NCI-H774 (cell line): ENCODE measurements at regions not wholly inside any gene's neighbourhood (a gene's known extent, or its start where the extent isn't known, plus 50 kb on each side); places are given as distances from the start of the nearest gene placed in this dataset.
"Not testable (repeated sequence)": the region's sequence is repeated elsewhere in the genome, so short reads cannot be mapped to it uniquely, and the experiment has no call there.

Experiments
- DNase-seq: peaks from one replicate; lab custom pipeline; 2025; lab: John Stamatoyannopoulos, UW

DNA sequence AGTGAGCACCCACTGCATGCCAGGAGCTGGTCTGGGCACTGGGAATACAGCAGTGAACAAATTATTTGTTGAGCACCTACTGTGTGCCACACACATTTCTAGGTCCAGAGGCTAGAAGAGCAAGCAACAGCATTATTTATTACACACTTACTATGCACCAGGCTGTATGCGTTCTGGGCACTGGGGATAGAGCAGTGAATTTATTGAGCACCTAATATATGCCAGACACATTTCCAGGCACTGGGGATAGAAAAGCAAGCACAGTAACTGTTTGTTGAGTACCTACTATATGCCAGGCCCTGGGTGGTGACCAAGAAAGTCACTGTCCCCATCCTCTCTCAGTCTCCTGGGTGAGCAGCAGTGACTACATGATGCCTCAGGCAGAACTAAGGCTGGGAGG is 107.5 kb upstream of the NCOR2 start:
- DNase-seq: no peak

DNA sequence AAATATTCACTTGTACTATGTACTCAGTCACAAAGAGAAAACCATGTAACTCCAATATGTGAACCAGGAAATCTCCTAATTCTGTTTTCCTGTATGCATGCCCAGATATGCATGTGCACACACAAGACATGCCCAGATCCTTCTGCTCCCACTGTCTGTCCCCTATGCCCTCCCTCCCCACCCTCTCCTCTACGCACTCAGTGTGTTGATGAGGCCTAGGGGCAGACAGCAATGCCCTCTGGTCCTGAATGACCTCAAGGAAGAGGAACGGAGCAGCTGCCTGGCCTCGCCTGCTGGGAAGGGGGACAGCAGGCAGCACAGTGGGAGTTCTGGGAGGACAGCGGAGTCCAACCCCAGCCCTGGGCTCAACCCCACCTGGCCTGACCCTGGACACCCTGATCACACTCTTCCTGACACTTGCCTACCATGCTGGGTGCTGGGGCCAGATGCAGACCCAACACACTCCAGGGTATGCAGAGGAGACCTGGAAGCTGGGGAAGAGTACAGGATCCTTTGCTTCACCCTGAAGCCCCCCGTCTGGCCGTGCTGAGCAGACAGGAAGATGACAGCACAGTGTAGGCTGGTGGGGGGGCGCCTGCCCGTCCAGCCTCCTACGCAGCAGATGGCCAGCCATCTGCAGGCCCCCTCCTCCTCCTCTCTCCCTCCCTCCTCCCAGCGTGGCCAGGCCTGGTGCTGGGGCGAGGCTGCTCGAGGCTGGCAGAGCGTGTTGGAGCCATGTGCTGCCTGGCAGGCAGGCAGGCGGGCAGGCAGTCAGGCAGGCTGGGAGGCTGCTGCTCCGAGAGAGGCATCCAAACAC is 106.6 kb upstream of the NCOR2 start:
- no peak for DNase-seq

DNA sequence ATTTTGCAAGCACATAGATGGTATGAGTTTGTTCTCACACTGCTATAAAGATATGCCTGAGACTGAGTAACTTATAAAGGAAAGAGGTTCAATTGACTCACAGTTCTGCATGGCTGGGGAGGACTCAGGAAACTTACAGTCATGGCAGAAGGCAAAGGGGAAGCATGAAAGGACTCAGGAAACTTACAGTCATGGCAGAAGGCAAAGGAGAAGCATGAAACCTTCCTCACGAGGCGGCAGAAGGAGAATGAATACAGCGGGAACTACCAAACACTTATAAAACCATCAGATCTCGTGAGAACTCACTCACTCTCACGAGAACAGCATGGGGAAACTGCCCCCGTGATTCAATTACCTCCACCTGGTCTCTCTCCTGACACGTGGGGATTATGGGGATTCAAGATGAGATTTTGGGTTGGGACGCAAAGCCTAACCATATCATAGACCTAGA is 101.9 kb upstream of the NCOR2 start:
- not testable (repeated sequence) for DNase-seq

GRCh38 chr12:124668602-124669001 is 101.2 kb upstream of the NCOR2 start:
- no peak for DNase-seq

GRCh38 chr12:124667506-124668326 is 100.3 kb upstream of the NCOR2 start:
- peak; percentile 57 for DNase-seq

GRCh38 chr12:124666722-124667259 is 99.4 kb upstream of the NCOR2 start:
- DNase-seq: no peak

DNA sequence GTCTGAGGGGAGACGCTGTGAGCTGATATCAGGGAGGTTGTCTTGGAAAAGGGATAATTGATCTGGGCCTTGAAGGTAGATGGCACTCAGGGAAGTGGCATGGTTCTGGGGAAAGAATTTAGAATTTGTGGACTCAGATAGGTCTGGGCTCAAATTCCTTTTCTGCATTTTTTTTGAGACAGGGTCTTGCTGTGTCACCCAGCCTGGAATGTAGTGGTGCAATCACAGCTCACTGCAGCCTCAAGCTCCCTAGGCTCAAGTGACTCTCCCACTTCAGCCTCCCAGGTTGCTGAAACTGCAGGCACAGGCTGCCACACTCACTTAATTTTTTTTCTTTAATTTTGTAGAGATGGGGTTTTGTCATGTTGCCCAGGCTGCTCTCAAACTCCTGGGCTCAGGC is 98.1 kb upstream of the NCOR2 start:
- no peak for DNase-seq

DNA sequence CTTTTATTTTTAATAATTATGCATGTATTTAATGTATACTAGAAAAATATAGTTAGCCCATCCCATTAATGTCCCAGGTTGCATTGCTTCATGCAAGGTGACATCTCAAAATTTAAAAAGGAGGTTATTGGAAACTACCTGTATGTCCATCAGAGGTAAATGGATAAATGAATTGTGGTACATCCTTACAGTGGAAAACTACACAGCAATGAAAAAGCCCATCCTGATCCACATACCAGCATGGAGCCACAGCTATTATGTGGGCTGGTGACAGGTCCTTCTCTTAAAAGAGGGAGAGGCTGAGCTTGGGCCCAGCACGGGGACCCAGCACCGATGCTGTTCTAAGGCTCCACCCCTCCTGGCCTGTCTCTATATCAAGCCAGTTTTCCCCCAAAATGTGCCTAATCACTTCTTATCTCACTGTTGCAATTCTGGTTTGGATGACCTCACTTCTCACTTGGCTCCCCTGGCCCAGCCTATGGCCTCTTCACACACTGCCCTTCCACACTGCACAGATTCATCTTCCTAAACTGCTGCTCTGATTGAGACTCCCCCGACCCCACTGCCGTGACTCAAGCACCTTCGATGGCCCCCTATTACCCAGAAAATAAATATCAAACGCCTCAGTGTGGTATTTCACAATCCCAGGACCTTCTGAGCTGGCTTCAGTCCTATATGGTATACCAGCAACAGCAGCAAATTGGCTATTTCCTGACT is 97.1 kb upstream of the NCOR2 start:
- DNase-seq: no peak

DNA sequence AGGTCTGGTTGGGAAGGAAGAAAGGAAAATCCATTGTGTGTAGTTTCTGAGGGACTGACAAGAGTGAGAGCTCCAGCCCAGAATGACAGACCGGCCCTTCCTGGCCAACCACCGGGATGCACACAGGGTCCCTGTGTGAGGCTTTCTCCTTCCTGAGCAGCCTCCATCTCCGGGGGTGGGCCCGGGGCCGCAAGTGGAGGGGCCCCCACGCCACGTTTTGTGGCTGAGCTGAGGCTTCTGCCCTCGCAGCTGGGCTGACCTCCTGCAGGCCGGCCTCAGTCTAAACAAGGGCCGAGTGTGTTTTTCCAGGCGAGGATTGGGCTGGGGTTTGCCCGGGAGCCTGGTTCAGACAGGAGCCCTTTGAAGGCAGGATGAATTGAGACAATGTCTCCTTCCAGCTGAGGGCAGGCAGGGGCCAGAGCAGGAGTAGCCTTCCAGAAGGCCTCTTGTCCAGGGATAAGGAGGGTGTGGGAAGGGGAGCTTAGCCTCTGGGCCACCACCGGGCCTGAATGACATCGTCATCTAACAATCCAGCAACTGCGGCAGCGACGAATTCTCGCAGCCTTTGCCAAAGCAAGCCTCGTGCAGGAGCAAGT is 96.5 kb upstream of the NCOR2 start:
- no peak for DNase-seq

DNA sequence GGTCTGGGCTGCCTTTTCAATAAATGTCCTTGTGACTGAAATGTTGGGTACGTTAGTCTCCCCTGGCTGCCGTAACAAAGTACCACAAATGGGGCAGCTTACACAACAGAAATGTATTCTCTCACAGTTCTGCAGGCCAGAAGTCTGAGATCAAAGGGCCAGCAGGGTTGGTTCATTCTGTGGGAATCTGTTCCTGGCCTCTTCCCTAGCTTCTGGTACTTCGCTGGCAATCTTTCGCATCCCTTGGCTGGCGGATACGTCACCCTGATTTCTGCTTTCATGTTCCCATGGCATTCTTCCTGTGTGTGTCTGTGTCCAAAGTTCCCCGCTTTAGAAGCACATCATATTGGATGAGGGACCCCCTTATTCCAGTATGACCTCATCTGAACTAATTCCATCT is 95.8 kb upstream of the NCOR2 start:
- DNase-seq: no peak

DNA sequence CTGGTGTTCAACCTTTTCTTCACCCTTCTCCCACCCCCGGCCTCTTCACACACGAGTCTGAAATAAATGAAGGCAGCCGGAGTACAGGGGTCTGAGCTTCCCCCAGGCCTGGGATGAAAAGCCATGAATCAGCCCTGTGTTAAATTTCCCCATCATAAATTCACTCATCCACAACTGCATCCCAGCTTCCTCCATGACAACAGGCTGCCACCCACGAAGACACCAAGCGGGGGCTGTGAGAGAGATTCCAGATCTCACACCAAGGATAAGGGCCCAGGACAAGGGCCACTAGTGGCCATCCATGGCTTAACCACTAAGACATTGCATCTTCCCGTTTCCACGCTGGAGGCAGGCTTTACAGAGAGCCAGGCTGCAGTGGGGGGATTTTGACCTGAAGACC is 93.9 kb upstream of the NCOR2 start:
- no peak for DNase-seq

- DNase-seq: no peak
These were observed 93.4 kb upstream of the NCOR2 start for GRCh38 chr12:124660851-124661250.

- no peak for DNase-seq
These were observed 91.5 kb upstream of the NCOR2 start for GRCh38 chr12:124658806-124659402.

DNA sequence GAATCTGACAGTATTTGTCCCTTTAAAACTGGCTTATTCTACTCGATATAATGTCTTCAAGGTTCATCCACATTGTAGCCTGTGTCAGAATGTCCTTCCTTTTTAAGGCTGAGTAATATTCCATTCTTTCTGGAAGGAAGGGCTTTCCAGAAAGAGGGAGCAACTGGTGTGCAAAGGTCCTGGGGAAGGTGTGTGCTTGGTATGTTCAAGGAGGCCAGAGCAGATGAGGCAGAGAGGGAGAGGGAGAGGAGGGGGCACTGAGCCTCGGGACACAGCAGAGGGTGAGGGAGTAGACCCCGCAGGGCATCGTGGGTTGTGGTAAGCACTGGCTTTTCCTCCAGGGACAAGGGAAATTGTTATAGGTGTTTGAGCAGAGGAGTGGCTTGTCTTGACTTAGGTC is 90.9 kb upstream of the NCOR2 start:
- DNase-seq: no peak

- DNase-seq: no peak
These were observed 89.6 kb upstream of the NCOR2 start for GRCh38 chr12:124656947-124657434.

- DNase-seq: peak; percentile 28
These were observed 88.5 kb upstream of the NCOR2 start for GRCh38 chr12:124655698-124656516.

DNA sequence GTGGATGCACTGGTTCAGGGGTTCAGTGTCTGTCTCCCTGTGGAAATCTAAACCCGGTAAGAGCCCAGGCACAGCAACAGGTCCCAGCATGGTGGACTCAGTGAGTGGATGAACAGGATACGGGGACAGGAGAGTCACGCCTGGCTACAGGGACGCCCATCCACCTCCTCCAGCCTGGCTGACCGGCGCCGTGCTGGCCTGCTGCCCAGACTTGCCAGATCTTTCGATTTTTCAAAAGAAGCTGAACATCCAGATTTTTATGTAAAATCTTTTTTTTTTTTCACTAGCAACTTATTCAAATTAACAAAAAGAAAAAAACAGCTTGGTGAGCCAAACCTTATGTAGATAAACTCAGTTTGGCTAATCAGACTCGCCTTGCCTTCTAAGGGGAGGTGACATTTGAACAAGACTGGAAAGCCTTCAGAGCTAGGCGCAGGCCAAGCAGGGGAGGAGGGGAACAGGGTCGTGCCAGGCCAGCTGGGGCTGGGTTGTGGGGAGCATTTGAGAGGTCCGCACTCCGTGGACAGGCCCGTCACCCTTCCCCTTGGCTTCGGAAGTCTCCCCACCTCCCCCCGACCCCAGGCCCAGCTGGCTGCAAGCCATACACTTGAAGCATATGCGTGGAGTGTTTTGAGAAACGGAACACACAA is 87.8 kb upstream of the NCOR2 start:
- peak; percentile 32 for DNase-seq

DNA sequence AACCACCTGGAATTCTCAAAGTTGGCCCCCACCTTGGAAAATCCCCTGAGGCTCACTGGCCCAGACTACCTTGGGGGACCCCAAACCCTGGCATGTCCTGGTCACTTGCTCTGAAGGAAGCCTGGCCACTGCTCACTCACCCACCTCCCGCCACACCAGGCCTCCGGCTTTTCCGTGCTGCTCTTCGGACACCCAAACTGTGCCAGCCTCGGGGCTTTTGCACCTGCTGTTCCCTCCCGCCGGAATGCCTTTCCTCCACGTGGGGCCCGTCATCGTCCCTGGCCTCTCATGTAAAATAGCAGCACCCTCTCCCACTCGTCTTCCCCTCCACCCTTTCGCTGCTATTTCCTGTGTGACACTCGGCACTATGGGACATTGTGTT is 87.2 kb upstream of the NCOR2 start:
- no peak for DNase-seq

DNA sequence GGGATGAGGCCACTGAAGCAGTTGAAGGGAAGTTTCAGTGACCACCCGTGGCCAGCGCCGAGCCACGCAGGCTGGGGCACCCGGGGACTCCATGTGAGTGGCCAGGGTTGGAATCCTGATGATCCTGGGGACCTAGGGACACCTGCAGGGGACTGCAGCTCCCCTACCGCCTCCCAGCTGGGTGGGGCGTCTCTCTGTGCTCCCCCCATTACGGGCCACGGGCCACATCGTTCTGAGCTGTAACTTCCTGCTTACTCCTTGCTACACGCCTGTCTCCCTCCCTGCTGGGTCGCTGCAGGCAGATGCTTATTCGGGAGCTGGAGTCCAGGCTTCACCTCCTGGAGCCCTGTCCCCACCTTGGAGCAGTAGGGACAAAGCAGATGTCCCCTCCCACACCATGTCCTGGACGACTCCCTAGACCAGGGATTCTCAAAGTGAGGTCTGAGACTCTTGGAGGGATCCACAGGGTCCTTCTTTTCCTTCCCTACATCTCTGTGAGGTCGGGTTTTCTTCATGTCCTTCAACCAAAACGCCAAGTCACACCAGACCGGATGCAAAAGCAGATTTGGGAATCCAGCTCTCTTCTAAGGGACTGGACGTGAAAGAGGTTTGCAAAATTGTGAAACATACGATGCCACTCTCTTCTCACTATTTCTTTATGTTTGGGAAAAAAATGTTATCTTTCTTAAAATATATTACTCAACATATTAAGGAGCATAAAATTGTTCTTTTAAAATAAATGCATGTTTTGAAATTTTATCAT is 85.9 kb upstream of the NCOR2 start:
- no peak for DNase-seq
